ENCODE measurements at regions not wholly inside any gene's neighbourhood (a gene's known extent, or its start where the extent isn't known, plus 50 kb on each side); places are given as distances from the start of the nearest gene placed in this dataset.
A peak's percentile ranks its signal among the peaks of the same experiment; 100 is the strongest.
"Not testable (repeated sequence)": the region's sequence is repeated elsewhere in the genome, so short reads cannot be mapped to it uniquely, and the experiment has no call there.

DNA sequence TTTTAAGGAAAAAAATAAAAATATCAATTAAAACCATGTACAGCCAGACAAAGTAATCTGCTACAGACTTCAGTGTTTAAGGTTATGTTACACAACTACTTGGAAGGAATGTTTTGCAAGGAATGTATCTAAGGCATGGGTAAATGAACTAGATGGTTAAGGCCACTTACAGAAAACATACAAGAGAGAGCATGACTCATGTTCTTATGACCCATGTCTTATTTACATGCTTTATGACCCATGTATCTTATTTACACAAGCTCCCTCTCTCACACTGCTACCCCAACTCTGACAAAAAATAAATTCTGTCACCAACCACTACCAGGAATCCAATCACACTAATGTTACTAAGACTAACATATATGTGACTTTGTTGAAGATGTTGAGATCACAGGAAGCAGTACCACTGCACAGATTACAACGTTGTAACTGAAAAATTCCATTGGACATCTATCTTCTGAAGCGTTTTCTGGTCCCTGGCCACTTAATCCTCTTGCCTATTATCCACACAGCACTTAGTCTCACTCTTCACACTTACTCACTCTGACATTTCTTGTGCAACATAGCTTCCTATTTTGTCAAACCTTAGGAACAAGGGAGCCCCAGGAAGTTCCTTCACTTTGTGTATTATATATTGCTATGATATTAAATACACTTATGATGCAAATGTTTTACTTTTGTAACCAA, 1630.1 kb upstream of the C9orf72 start:
- no peak for DNase-seq

DNA sequence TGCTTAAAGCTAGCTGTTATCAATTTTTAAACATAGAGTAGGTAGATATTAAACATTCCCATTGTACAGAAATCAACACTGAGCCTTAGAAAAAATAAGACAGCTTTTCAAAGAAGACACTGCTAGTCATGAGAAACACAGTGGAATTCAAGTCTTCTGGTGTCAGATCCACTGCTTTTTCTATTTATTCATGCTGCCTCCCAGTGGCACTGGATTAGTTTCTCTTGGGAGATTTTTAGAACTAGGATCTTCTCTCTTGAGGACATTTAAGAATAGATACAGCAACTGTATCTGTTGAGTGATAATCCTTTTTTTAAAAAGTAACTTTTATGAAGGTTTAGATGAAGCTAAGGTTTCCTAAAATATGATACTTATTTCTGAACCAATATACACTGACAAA, 1635.4 kb upstream of the C9orf72 start:
- DNase-seq = no peak

DNA sequence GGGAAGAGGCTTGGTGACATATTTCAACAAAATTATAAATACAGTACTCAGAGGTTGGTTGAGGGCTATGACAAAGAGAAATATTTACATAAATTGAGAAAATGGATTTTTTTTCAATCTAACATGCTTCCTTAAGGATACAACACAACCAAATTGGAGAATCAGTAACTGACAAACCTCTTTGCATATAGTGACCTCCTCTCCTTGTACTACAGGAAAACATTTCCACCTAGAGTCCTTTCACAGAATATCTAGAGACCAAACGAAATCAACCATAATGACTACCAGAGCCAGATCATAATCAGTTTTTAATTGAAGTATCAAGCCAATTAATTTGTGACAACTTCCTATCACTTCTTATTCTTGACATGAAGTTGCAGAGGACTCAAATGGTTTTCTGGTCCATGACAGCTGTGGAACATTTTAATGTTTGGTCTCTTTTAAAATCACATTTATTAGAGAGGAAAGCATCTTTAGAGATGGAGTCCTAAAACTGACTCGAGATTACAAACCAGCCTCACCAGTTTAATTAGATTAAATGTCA, 1636.5 kb upstream of the C9orf72 start:
- DNase-seq = no peak

DNA sequence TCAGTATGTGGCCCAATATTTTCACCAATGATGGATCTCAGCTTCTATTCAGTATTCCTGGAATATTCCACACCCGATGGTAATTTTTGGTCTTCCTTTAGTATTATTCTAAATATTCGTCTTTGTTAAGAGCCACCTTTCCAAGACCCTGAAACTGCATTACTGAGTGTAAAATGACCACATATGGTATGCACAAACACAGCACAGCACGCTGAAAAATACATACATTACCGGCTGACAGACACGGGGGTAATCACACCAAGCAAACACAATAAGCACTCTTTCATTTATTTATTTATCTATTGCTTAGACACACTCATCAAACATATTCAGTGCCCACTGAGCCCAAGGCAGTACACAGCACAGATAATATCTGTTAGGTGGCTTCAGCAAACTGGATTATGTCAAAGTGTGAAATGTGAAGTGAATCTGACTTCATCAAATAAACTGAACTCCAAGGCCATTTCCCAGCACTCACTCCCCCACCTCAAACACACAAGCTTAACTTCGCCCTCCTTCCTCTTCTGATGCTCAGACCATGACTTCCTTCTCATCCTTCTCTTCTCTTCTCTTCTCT, 1637.8 kb upstream of the C9orf72 start:
- no peak for DNase-seq

DNA sequence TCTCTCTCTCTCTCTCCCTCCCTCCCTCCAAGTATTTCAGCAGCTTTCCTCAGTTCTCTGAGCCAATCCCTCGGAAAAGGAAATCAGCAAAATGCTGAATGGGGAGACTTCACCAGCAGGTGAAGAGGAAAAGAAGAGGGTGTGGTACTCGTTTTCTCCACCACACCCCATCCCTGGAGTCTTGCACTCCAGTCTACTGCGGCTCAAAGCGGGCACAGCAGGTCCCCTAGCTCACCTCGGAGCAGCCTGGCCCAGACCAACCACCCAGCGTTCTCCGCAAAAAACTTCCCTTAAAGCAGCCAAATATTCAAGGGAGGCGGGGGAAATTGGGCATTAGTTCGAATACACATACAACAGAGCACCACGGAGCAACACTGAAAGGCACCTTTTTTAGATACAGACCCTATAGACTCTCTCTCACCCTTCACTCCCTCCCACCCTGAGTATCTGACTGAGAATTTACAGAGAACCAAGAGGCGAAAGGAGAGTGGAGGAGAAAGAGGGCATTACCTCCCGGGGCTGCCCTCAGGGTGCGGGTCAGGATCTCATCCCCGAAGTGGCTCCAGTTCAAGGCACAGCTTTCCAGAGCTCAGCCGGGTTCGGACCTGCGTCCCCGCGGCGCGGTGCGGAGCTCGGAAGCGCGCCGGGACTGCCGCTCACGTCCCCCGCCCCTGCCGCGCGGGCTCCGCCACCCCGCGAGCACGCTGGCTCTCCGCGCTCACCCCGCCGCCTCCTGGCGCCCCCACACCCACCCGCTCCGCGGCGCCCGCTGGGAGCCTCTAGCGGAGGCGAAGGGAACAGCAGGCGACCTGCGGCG, 1638.5 kb upstream of the C9orf72 start:
- peak; percentile 13 to 22 for DNase-seq

DNA sequence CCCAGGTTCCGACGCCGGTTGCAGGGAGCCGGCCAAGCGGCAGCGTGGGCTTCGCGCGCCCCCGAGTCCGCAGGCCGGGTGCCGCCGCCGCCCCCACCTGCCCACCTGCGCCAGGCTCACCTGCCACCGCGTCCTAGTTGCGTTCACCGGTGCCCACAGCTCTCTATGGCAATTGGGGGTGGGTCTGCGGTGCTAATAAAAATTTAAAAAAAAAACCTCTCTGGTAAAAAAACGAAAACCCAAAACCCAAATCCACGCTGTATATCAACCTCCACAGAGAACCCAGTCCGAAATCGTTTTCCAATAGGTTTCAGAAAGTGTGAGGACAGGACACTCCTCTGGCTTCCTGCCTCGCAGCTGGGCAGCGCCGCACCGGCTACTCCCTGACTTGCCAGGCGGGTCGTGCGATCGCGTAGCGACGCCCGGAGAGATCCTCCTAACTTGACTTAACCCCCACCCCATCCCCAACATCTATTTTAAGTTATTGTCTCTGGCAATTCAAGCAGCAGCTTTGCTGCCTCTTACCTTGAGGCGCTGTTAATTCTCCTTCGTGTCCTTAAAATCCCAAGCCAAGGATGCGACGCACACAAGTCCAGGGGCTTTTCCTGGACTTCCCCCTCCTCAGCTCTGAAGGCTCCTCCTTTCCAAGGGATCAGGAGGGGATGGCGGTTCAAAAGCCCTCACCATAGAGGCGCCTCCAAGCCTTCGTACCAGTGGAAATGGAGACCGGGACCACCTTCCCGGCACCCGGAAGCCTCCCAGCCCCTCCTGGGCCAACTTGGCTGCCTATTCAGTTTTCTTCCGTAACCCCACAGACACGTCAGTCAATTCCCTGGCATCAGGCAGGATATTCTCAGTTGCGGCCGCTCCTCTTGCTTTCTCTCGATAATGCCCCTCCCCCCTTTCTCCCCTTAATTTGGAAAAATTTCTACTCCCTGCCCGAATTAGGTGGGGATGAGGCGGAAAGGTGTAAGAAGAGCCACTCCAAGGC, 1639.4 kb upstream of the C9orf72 start:
- DNase-seq = no peak

DNA sequence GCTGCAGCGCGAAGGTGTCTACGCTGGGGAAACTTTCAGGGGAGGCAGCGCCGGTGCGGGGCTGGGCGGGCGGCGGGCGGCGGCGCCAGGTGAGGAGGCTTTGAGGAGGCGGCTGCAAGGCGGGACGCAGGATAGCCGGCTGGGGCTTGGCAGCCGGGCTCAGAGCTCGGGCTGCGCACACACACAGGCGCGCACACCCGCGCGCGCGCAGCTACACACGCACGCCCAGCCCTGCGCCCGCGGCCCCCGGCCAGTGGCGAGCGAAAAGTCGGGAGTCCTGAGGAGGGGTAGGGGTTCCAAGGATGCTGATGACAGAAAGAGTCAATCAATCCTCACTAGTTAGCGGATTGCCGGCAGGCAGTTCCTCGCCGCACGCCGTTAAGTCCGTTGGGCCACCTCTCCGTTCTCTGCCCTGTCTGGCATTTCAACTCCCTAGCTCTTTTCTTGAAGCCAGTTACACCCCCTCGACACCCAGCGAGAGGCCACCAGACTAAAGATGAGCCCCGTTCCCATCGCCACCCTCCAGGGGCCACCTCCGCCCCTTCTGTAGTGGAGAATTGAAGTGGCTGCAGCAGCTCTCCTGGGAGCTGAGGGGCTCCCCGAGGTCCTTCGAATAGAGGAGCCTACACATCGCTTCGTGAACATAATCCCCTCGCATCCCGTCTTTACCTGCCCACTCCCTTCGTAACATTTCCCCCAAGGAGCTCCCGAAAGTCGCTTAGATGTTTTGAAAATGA, 1640.3 kb upstream of the C9orf72 start, which contains the start of gene LINGO2:
Gene LINGO2 (minus strand): TSS at position 185 of the 737 bp plus-strand sequence.
- no peak for DNase-seq

DNA sequence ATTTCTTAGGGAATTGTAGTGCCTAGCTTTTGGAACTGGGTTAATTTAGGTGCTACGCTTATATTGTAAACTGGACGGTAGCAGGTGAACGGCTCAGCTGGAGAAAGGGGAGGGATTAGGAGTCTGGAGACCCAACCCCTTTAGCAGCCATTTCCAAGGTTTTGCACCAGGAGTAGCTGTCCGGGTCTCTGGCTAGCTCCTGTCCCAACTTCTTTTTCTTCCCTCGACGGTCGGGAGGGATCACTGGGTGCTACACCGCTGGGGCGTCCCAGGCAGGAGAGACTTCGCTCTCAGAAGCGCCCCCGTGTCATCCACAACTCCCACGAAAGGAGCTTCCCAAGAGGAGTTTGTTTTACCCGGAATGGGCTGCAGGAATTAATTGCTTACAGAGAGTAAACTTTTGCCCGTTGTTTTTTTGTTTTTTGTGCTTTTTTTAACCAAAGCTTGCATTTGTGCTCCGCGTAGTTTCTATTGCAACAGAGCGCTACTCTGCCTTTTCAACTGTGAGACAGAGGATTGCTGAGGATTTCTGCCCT, 1640.9 kb upstream of the C9orf72 start:
- no peak for DNase-seq

DNA sequence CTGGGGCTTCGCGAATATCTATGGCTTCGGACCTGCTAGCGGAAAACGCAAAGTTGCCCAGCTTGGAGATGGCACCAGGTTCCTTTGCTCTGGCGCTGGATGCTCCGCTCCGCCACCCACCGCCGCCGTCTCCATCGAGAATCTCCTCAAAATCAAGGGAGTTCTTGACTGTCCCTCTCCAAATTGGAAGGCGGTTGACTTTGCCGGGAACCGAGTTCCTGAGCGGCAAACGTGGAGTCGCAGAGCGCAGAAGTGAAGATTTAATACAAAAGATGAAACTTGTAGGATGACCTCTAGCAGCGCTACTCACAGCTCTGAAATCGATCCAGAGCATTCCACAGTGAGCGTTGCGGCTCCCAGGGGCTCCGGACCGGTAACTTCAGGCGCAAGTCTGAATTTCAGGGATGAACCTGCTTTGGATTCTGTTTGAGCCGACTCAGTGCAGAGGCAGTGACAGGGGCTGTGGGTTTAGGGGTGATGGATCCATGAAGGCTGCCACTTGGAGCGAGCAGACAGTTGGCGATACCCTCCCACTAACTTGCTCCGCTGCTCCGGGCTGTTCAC, 1641.5 kb upstream of the C9orf72 start:
- no peak for DNase-seq

DNA sequence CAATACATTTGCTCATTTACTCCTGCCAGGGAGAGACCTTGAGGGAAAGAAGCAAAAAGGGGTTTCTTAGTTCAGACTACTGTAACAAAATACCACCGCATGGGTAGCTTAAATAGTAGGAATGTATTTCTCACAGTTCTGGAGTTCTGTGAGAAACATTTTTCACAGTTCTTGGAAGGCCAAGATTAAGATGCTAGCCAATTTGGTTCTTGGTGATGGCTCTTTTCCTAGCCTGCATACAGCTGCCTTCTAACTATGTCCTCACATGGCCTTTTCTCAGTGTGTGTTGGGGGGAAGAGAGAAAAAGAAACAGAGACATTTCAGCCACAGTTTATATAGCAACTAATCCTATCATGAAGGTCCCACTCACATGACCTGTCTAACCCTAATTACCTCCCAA, 1644.7 kb upstream of the C9orf72 start:
- no peak for DNase-seq

DNA sequence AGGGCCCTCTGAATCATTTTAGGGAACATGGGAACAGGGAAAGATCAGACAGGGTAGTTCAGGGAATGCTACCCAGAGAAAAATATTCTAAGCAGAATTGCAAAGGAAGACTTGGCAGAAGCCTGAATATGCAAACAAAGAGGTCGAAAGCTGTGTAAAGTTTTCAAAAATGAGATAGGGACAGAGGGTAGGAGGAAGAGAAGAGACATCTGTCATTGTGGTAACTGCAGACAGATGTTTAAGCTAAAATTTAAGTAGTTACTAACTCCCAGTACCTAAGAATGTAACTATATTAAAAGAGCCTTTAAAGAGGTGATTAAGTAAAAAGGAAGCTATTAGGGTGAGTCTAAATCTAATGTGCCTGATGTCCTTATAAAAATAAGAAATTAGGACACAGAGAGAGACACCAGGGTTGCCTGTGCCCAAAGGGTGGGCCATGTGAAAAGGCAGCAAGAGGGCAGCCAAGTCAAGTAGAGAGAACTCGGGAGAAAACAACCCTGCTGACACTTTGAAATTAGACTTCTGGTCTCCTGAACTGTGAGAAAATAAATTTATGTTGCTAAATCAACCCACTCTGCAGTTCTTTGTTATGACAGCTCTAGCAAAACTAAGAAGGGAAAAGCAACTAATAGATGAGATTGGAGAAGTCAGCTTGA, 1647.4 kb upstream of the C9orf72 start:
- DNase-seq = no peak

DNA sequence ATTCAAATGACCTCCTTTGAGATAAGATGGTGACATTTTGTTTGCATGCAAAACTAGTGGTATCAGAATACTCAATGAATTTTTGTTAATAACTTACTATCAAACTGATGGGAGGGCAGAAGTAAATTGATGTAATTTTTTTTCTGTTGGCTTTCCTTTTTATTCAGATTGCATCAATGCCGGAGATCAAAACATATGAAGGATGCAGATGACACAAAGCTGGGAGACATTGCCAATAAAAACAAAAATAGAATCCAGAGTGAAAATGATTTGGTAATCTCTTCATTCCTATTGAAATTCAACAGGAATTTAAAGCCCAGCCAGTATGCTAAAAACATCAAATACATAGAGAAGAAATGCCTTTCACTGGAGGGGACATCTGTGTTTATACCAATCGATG, 1655.3 kb upstream of the C9orf72 start:
- DNase-seq = no peak

DNA sequence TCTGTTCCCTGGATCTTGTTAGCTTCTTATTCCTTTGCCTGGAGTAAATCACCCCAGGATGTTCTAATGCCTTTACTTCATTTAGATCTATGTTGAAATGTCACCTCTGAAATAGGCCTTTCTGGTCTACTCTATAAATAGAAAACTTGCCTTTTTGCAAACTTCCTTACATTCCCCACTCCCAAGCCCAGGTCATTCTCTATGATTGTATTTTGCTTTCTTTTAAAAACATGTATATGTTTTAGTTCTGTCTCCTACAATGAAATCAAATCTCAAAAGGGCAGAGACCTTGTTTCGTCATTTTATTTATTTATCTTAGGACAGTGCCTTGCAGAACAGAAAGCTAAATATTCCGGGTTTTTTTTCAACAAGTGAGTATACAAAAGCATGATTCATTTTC, 1657.7 kb upstream of the C9orf72 start:
- no peak for DNase-seq

DNA sequence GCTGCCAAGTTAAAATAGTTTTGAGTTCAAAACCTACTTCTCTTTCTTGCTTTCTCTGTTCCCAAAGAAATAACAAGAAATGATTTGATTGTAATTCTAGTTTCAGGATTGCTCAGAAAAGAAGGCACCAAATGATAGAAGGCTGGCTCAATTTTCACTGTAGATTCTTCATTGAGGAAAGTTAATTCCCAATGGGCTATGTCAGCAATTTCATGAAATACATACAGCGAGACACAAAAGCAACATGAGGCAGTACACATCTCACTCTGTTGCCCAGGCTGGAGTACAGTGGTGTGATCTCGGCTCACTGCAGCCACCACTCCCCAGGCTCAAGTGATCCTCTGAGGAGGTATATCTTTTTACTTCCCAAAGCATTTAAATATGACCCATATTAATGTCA, 1659.9 kb upstream of the C9orf72 start:
- no peak for DNase-seq

DNA sequence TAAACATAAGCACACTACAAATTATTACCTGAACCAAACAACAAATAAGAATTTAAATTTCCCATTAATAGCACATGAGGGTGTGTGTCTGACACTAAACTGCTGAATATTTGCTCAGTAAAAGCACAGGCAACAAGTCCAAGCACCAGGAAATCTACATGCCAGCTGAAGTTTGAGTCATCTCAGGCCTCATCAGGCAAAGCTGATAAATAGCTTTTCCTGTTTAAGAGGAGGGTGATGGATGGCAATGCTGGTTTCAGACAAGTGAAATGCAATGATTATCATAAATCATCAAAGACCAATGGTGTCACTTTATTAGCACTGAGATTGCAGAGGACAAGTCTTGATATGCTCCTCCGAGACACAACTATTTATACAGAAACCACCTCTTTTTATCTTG, 1668.0 kb upstream of the C9orf72 start:
- DNase-seq = no peak

DNA sequence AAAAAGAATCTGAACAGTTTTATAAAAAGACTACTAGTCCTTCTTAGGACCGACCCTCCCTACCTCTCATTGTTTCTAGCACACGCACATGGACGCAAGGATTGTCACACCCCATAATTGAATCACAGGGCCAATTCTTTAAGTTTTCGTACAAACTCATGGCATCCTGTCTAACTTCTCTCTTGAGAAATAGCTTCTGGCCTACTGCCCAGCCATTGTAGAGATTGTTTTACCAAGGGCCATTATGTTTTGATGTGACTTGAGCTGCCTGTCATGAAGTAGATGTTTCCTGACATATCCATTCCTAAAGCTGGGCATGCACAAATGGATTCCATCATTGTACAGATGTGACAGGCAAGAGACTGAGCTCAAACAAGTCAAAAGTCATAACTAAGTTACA, 1672.1 kb upstream of the C9orf72 start:
- DNase-seq = no peak

DNA sequence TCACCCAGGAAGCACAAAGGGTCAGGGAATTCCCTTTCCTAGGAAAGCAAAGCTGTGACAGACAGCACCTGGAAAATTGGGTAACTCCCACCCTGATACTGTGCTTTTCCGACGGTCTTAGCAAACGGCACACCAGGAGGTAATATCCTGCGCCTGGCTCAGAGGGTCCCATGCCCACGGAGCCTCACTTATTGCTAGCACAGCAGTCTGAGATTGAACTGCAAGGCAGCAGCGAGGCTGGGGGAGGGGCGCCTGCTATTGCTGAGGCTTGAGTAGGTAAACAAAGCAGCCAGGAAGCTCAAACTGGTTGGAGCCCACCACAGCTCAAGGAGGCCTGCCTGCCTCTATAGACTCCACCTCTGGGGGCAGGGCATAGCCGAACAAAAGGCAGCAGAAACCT, 1697.1 kb upstream of the C9orf72 start:
- DNase-seq = not testable (repeated sequence)

DNA sequence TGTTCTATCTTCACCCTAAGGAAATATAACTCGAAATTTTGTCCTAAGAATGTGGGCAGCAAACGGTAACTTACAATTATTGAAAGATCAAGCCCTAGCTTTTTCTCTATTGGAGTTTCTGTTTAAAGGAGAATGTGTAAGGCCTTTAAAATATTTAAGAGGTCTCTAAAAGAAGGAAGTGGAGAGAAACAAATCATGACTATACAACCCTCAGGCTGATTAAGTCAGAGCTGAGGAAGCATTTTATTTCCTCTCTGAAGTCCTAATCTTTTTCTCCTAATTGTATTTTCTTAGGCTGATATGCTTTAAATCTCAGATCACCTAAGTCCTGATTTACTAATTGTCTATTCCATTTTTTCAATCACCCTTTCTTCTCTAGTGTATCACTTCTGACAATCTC, 1708.8 kb upstream of the C9orf72 start:
- DNase-seq = peak in 1 of 2 donors; percentile 26

DNA sequence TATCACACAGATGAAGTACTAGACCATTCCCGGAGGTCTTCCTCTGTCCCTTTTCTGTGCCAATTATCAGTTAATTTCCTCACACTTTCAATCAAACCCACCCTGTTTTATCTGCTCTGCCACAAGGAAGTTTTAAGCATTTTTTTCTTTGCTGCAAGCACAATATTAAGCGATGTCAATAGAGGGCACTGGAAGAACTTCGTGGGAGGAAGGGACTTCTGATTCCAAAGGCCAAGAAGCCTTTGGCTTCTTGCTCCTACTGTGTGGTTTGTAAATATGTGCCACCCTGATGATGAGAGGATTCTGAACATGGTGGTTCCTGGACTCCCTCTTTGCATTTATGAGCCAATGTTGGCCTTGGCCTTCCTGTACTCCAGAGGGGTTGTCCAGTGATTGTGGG, 1712.5 kb upstream of the C9orf72 start:
- DNase-seq = peak in 1 of 2 donors; percentile 14

DNA sequence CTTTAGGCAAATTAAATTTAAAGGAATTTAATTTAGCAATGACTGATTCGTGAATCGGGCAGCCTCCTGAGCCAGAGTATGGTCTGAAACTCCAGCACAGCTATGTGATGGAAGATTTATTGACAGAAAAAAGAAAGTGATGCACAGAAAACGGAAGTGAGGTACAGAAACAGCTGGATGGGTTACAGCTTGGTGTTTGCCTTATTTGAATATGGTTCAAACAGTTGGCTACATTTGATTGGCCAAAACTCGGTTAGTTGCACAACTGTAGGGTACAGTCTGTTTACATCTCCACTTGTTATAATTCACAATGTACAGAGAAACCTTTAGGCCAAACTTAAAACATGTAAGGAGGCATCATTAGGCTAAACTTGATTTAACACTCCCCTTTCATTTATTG, 1716.1 kb upstream of the C9orf72 start:
- no peak for DNase-seq
